ENCODE measurements at regions not wholly inside any gene's neighbourhood (a gene's known extent, or its start where the extent isn't known, plus 50 kb on each side); places are given as distances from the start of the nearest gene placed in this dataset.

- intact Hi-C loops (cut with micrococcal nuclease): no loop called here
- TF ChIP-seq ZBTB33 (IDR thresholded peaks at IDR 0.05; ENCODE audit: extremely low read depth, insufficient replicate concordance, low read length) (no peak), RAD21 (IDR thresholded peaks at IDR 0.05; ENCODE audit: low read depth) (no peak), ZFX (IDR thresholded peaks at IDR 0.05) (no peak), SIN3A (IDR thresholded peaks at IDR 0.05; ENCODE audit: low read depth) (no peak), TCF7L2 (IDR thresholded peaks at IDR 0.05; ENCODE audit: borderline replicate concordance, extremely low read depth, insufficient read depth, insufficient read length) (no peak), CBX3 (IDR thresholded peaks at IDR 0.05; ENCODE audit: low read depth) (no peak), FOSL1 (IDR thresholded peaks at IDR 0.05; ENCODE audit: low read depth) (no peak), POLR2AphosphoS5 (IDR thresholded peaks at IDR 0.05; ENCODE audit: low read depth, low read length) (no peak), ZNF274 (IDR thresholded peaks at IDR 0.05; ENCODE audit: low read depth, low read length) (no peak), YY1 (IDR thresholded peaks at IDR 0.05; ENCODE audit: extremely low read depth, insufficient replicate concordance, low read depth, low read length) (no peak), SP1 (IDR thresholded peaks at IDR 0.05; ENCODE audit: low read depth) (no peak), EZH2 (IDR thresholded peaks at IDR 0.05) (no peak)
- ChIA-PET CTCF (no interaction called here), POLR2A (no interaction called here), RAD21 (ENCODE audit: low non-redundant PET in 1 of 2, low total read pairs in 2 of 2, uncharacterized antibody in 2 of 2, unreplicated experiment in 2 of 2) (no interaction called here)
- no peak overlapping the region for H2AFZ ChIP-seq (ENCODE audit: low read depth, low read length, poor library complexity, severe bottlenecking)
- no peaks in the 10 kb centered on the region for H3K36me3 ChIP-seq (ENCODE audit: control insufficient read depth in 1 of 2, insufficient read depth in 2 of 2, low read length in 2 of 2)
- no peak overlapping the region for H3K27ac ChIP-seq (ENCODE audit: low read depth, low read length)
- DNase-seq (ENCODE audit: low read depth, low spot score) (no peak), ATAC-seq (no peak)
- no peak overlapping the region for H3K9ac ChIP-seq (ENCODE audit: low read length)
- no peaks in the 10 kb centered on the region for H3K79me2 ChIP-seq (ENCODE audit: insufficient read depth, low read length)
- no peaks in the 10 kb centered on the region; the same call in 1 of the 2 replicates for H4K20me1 ChIP-seq (ENCODE audit: insufficient read depth)
- no peaks in the 10 kb centered on the region for H3K4me1 ChIP-seq (ENCODE audit: control insufficient read depth in 1 of 2, insufficient read depth in 2 of 2, low read length in 2 of 2)
- no peak overlapping the region for H3K4me3 ChIP-seq (replicated peaks in 1 of 2; ENCODE audit: low read depth in 1 of 2, low read length in 2 of 2)
- no peaks in the 10 kb centered on the region for H3K27me3 ChIP-seq (ENCODE audit: insufficient read depth, low read length)
- no TSS peak for BruUV-seq (replicated peaks)
- no peak overlapping the region for H3K4me2 ChIP-seq (ENCODE audit: low read length)
- H3K9me3 ChIP-seq (ENCODE audit: control insufficient read depth in 1 of 2, insufficient read depth in 1 of 2, low read depth in 1 of 2, low read length in 2 of 2): no peaks in the 10 kb centered on the region
- no peaks in the 10 kb centered on the region for H3K9me2 ChIP-seq (ENCODE audit: insufficient read depth)
Measured at GRCh38 chr5:114123654-114124053, 238.2 kb upstream of the KCNN2 start.
